ENCODE measurements at regions not wholly inside any gene's neighbourhood (a gene's known extent, or its start where the extent isn't known, plus 50 kb on each side); places are given as distances from the start of the nearest gene placed in this dataset.

GRCh38 chr5:125555591-125555990 is 809.2 kb upstream of the ZNF608 start:
- TF ChIP-seq CTCF (IDR thresholded peaks at IDR 0.05) (no peak), POLR2A (IDR thresholded peaks at IDR 0.05) (no peak)
